ENCODE measurements at regions not wholly inside any gene's neighbourhood (a gene's known extent, or its start where the extent isn't known, plus 50 kb on each side); places are given as distances from the start of the nearest gene placed in this dataset.

- no peak for TF ChIP-seq TAF1 (IDR thresholded peaks at IDR 0.05; ENCODE audit: low read depth)
- no peak for TF ChIP-seq EP300 (IDR thresholded peaks at IDR 0.05; ENCODE audit: borderline replicate concordance)
- no peak for TF ChIP-seq RAD21 (IDR thresholded peaks at IDR 0.05; ENCODE audit: low read depth)
- TF ChIP-seq MAX (IDR thresholded peaks at IDR 0.05), result no peak
- TF ChIP-seq ZBTB7A (IDR thresholded peaks at IDR 0.05; ENCODE audit: low read depth), result no peak
- no peak for TF ChIP-seq CEBPB (IDR thresholded peaks at IDR 0.05)
- TF ChIP-seq YY1 (IDR thresholded peaks at IDR 0.05; ENCODE audit: low read depth), result no peak
Measured at GRCh38 chr2:121135168-121135853, 149.7 kb downstream of the TFCP2L1 start.
